HepG2 (cell line): ENCODE measurements at regions not wholly inside any gene's neighbourhood (a gene's known extent, or its start where the extent isn't known, plus 50 kb on each side); places are given as distances from the start of the nearest gene placed in this dataset.

Experiments used
- ATAC-seq: fragments of 200-7000 bp; cut with Tn5 transposase; 3 replicates; pipeline ENCODE4 v1.9.1; 2020; ENCODE audit warnings: mild to moderate bottlenecking, moderate library complexity
- BruUV-seq: library from RNA; stranded (reverse); fragments of 400-500 nt; replicated peaks from 2 replicates; lab custom pipeline; 2021; lab: Mats Ljungman, UMichigan
- CTCF ChIA-PET: fragments of 300-600 bp; formaldehyde crosslinking; extraction: SDS; loops from one replicate; lab custom pipeline; 2021; ENCODE audit warnings: low total read pairs, inconsistent platforms, low intra/inter-chr PET ratio; lab: Yijun Ruan, JAX
- POLR2A ChIA-PET: fragments of 350-600 bp; sonication (Branson Sonifier 250); formaldehyde crosslinking; loops from one replicate; lab custom pipeline; 2020; ENCODE audit warnings: antibody characterized with exemption, inconsistent platforms; lab: Yijun Ruan, JAX
- DNase-seq: peaks from one replicate; pipeline ENCODE4 v3.0.0-alpha.2; 2015; ENCODE audit warnings: low spot score
- FAIRE-seq: peaks from 3 replicates; lab custom pipeline; 2011; peaks lifted over from hg19 to GRCh38; lab: Jason Lieb, UNC
- H2AFZ ChIP-seq: one replicate; pipeline ENCODE4 v1.6.1; 2011; ENCODE audit warnings: low read length, inconsistent platforms
- H3K27ac ChIP-seq: fragments of 300-600 bp; 3 replicates; pipeline ENCODE4 v1.8.0; 2011; ENCODE audit warnings: mixed run types, mild to moderate bottlenecking, mixed read lengths, low read length, inconsistent platforms; ENCODE audit not compliant: insufficient read depth; ENCODE audit errors: extremely low read length
- H3K27me3 ChIP-seq, 2 experiments: fragments of 200-600 bp in 1 of 2; 2 replicates in 1 of 2; 3 replicates in 1 of 2; pipeline versions ENCODE4 v1.6.0 to v1.8.0; 2011; ENCODE audit warnings: low read length in 2 of 2, mild to moderate bottlenecking in 2 of 2, moderate library complexity in 2 of 2, inconsistent platforms in 1 of 2; ENCODE audit not compliant: insufficient read depth in 2 of 2, control insufficient read depth in 1 of 2
- H3K36me3 ChIP-seq, 2 experiments: fragments of 200-600 bp in 1 of 2; replicated peaks in 1 of 2; 2 replicates in 1 of 2; 3 replicates in 1 of 2; pipeline versions ENCODE4 v1.5.1 to v1.8.0; 2011; ENCODE audit warnings: low read length in 2 of 2, inconsistent platforms in 1 of 2; ENCODE audit not compliant: insufficient read depth in 2 of 2, control insufficient read depth in 1 of 2
- H3K4me1 ChIP-seq: 2 replicates; pipeline ENCODE4 v1.5.1; 2012; ENCODE audit warnings: low read length, inconsistent platforms; ENCODE audit not compliant: insufficient read depth
- H3K4me2 ChIP-seq: 2 replicates; pipeline ENCODE4 v1.6.0; 2011; ENCODE audit warnings: low read depth, low read length, inconsistent platforms
- H3K4me3 ChIP-seq, 3 experiments: fragments of 200-600 bp in 1 of 3; sonication (generic), shearing (Covaris generic) in 1 of 3; replicated peaks in 1 of 3; 2 replicates each; pipeline ENCODE4 v1.5.1; 2011 to 2016; ENCODE audit warnings: low read length in 3 of 3, inconsistent platforms in 2 of 3, low read depth in 2 of 3, mild to moderate bottlenecking in 2 of 3, control low read depth in 1 of 3, mixed read lengths in 1 of 3; ENCODE audit not compliant: insufficient read depth in 1 of 3
- H3K79me2 ChIP-seq: one replicate; pipeline ENCODE4 v1.6.1; 2011; ENCODE audit warnings: low read length, inconsistent platforms; ENCODE audit not compliant: insufficient read depth
- H3K9ac ChIP-seq: 2 replicates; pipeline ENCODE4 v1.6.0; 2011; ENCODE audit warnings: mild to moderate bottlenecking, low read depth, low read length, inconsistent platforms; ENCODE audit not compliant: insufficient read depth
- H3K9me3 ChIP-seq: 2 replicates; pipeline ENCODE4 v1.5.1; 2012; ENCODE audit warnings: mild to moderate bottlenecking, low read length
- H4K20me1 ChIP-seq: 2 replicates; pipeline ENCODE4 v1.6.0; 2011; ENCODE audit warnings: inconsistent platforms, mild to moderate bottlenecking, low read length, moderate library complexity; ENCODE audit not compliant: insufficient read depth
- MEIS1 ChIP-seq: sonication (generic); formaldehyde crosslinking; IDR thresholded peaks from 2 replicates; pipeline ENCODE4 v1.9.0; 2021; ENCODE audit warnings: mild to moderate bottlenecking, missing genetic modification reagents, moderate library complexity, borderline replicate concordance
- ONECUT2 ChIP-seq: sonication (generic); formaldehyde crosslinking; IDR thresholded peaks from 2 replicates; pipeline ENCODE4 v1.4.0; 2020; ENCODE audit warnings: missing genetic modification reagents
- PATZ1 ChIP-seq: sonication (generic); formaldehyde crosslinking; IDR thresholded peaks from 2 replicates; pipeline ENCODE4 v1.4.0; 2020; ENCODE audit warnings: missing genetic modification reagents
- SALL2 ChIP-seq: sonication (generic); formaldehyde crosslinking; IDR thresholded peaks from 2 replicates; pipeline ENCODE4 v1.8.1; 2023; ENCODE audit warnings: mild to moderate bottlenecking, missing genetic modification reagents, inconsistent platforms
- SCMH1 ChIP-seq: sonication (generic); formaldehyde crosslinking; IDR thresholded peaks from 2 replicates; pipeline ENCODE4 v1.9.0; 2021; ENCODE audit warnings: missing genetic modification reagents, mild to moderate bottlenecking, borderline replicate concordance
- SUZ12 ChIP-seq: fragments of 150-350 bp; IDR thresholded peaks from 2 replicates; pipeline ENCODE4 v1.6.1; 2014; ENCODE audit warnings: low read depth, low read length
- ZNF160 ChIP-seq: sonication (generic); formaldehyde crosslinking; IDR thresholded peaks from 2 replicates; pipeline ENCODE4 v1.8.0; 2022; ENCODE audit warnings: mild to moderate bottlenecking, inconsistent platforms, missing genetic modification reagents
- ZNF468 ChIP-seq: sonication (generic); formaldehyde crosslinking; IDR thresholded peaks from 2 replicates; pipeline ENCODE4 v1.8.0; 2022; ENCODE audit warnings: mild to moderate bottlenecking, moderate library complexity, missing genetic modification reagents
- ZNF782 ChIP-seq: sonication (generic); formaldehyde crosslinking; IDR thresholded peaks from 2 replicates; pipeline ENCODE4 v1.4.0; 2020; ENCODE audit warnings: missing genetic modification reagents, mild to moderate bottlenecking, borderline replicate concordance
- ZNF850 ChIP-seq: sonication (generic); formaldehyde crosslinking; conservative IDR thresholded peaks from 2 replicates; pipeline ENCODE4 v1.9.0; 2021; ENCODE audit warnings: mild to moderate bottlenecking, missing genetic modification reagents
- in situ Hi-C: cut with HindIII; loops from 2 replicates; pipeline ENCODE4 v1.10.0; 2017; ENCODE audit warnings: low pct_unique_long_range_greater_than_20kb; ENCODE audit not compliant: extremely low pct_ligation_motif_present
- intact Hi-C: fragments of 100-400 bp; cut with micrococcal nuclease; formaldehyde crosslinking; loops from one replicate; pipeline ENCODE4 v1.10.0; 2022; ENCODE audit not compliant: unreplicated experiment

GRCh38 chr9:82295181-82295580 is 306.6 kb downstream of the SPATA31D1 start (continued):
- TF ChIP-seq SCMH1: no peak
- no peak for TF ChIP-seq ZNF160 (CRISPR knock-in tag)
- TF ChIP-seq ZNF468 (CRISPR knock-in tag): no peak
- no peak for TF ChIP-seq MEIS1
- no peak for TF ChIP-seq SUZ12
- no peak for TF ChIP-seq ZNF850 (CRISPR knock-in tag)

GRCh38 chr9:82299870-82300269 is 311.3 kb downstream of the SPATA31D1 start:
- intact Hi-C loops (no loop called here), in situ Hi-C loops (no loop called here)
- Histone ChIP-seq H2AFZ (no peak overlapping the region), H3K36me3 (no peaks in the 10 kb centered on the region), H3K27ac (no peak overlapping the region), H3K4me1 (no peaks in the 10 kb centered on the region), H3K27me3 (no peaks in the 10 kb centered on the region), H3K4me2 (no peak overlapping the region), H3K9me3 (peaks cover 23% of the 10 kb centered on the region), H3K9ac (no peak overlapping the region), H3K4me3 (no peak overlapping the region), H4K20me1 (no peaks in the 10 kb centered on the region), H3K79me2 (no peaks in the 10 kb centered on the region)
- no TSS peak for BruUV-seq
- FAIRE-seq: no peak
- ATAC-seq: no peak
- TF ChIP-seq SALL2 (CRISPR knock-in tag): no peak
- no peak for TF ChIP-seq ONECUT2 (CRISPR knock-in tag)
- no peak for TF ChIP-seq ZNF782 (CRISPR knock-in tag)
- TF ChIP-seq PATZ1: no peak
- ChIA-PET POLR2A (no interaction called here), CTCF (no interaction called here)
- no peak for DNase-seq
